HG02852 (cell line): ENCODE measurements at regions not wholly inside any gene's neighbourhood (a gene's known extent, or its start where the extent isn't known, plus 50 kb on each side); places are given as distances from the start of the nearest gene placed in this dataset.

Experiments used
- ATAC-seq: cut with Tn5 transposase; IDR thresholded peaks from one replicate; pipeline ENCODE4 v1.9.1; 2021; ENCODE audit warnings: mild to moderate bottlenecking, moderate library complexity; ENCODE audit not compliant: unreplicated experiment

- ATAC-seq, result no peak
Observed at GRCh38 chr1:195462646-195463045, 1145.6 kb downstream of the KCNT2 start.

DNA sequence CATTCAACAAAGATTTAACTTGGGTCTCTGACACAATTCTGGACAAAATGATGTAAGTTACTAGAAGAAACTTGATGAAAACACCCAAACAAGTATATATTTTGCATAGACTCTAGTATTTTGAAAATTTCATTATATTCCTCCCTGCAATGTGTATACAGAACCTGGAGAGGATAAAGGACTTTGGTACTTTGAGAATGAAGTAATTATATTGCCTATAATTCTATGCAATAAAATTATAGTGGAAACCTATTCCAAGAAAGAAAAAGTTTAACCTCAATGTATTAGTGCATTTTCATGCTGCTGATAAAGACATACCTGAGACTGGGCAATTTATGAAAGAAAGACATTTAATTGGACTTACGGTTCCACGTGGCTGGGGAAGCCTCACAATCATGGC lies 1146.1 kb downstream of the KCNT2 start:
- no peak for ATAC-seq

- ATAC-seq, result no peak
Observed at GRCh38 chr1:195458365-195458764, 1149.9 kb downstream of the KCNT2 start.

GRCh38 chr1:195450794-195451193 lies 1157.4 kb downstream of the KCNT2 start:
- ATAC-seq, result no peak

- no peak for ATAC-seq
Observed at GRCh38 chr1:195439661-195440060, 1168.6 kb downstream of the KCNT2 start.

GRCh38 chr1:195434566-195435203 lies 1173.6 kb downstream of the KCNT2 start:
- ATAC-seq, result no peak

DNA sequence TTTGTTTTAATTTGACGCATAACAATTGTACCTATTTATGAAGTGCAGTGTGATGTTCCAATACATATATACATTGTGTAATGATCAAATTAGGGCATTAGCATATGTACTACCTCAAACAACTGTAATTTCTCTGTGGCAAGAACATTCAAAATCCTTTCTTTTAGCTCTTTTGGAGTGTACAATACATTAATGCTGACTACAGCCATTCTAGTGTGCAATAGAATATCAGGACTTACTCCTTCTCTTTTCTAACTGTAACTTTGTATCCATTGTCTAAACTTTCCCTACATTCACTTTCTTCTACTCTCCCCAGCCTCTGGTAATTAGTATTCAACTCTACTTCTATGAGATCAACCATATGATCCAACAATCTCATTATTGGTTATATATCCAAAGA lies 1177.4 kb downstream of the KCNT2 start:
- no peak for ATAC-seq

DNA sequence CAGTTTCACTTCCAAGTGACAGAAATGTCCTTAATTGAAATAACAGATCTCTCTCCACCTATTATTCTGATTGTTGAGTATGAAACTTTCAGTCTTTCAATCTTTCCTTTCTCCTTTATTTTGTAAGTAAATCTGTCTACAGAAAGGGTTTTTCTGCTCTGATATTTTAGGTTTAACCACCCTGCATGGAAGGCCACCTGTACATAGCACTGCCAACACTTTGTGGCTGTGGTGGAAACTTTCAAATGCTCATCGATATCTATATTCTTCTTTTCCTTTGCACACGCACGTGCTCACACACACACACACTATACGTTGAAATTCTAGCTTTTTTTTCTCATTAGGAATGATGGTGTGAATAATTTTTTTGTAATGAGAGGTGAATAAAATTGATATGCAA lies 1179.3 kb downstream of the KCNT2 start:
- ATAC-seq, result no peak

DNA sequence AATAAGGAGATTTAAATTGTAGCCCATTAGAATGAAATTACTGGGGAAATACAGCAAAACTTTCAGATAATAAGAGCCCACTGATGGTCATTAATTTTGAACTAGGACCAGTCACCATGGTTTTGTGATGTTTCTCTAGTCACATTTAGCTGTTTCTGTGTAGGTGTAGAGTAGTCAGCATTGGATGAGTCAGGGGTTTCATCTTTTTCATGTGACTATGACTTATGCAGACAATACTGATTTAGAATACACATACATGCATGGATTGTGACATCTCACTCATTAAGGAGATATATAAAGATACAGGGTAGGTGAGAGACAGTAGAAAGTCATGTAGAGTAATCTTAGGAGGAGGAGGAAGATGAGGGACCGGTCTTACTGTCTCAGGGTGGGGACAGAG lies 1192.7 kb downstream of the KCNT2 start:
- ATAC-seq, result no peak

- no peak for ATAC-seq
Observed at GRCh38 chr1:195394567-195394966, 1213.7 kb downstream of the KCNT2 start.

DNA sequence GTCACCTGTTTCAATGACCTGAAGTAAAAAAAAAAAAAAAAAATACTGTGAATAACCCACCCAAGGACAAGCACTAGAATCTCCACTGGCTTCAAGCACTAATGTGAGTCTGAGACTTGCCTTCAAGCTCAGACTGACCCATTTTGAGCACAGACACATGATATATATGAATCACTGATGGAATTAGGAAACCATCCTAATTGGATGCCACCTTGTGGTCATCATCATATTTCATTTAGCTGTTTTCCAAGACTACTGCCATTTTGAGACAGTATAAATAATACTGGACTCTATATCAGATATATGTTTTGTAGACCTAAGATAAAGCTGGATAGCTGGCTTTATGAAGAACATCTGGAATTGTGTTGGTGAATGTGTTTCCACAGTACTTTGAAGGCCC lies 1232.0 kb downstream of the KCNT2 start:
- ATAC-seq, result no peak

- ATAC-seq, result no peak
Observed at GRCh38 chr1:195373856-195374255, 1234.4 kb downstream of the KCNT2 start.

- ATAC-seq, result no peak
Observed at GRCh38 chr1:195345149-195345548, 1263.1 kb downstream of the KCNT2 start.

GRCh38 chr1:195337646-195338045 lies 1270.6 kb downstream of the KCNT2 start:
- ATAC-seq, result no peak

- ATAC-seq, result no peak
Observed at GRCh38 chr1:195336812-195337211, 1271.4 kb downstream of the KCNT2 start.

GRCh38 chr1:195335541-195335940 lies 1272.7 kb downstream of the KCNT2 start:
- ATAC-seq, result no peak

GRCh38 chr1:195332102-195332501 lies 1276.1 kb downstream of the KCNT2 start:
- ATAC-seq, result no peak

GRCh38 chr1:195328681-195329080 lies 1279.6 kb downstream of the KCNT2 start:
- no peak for ATAC-seq

DNA sequence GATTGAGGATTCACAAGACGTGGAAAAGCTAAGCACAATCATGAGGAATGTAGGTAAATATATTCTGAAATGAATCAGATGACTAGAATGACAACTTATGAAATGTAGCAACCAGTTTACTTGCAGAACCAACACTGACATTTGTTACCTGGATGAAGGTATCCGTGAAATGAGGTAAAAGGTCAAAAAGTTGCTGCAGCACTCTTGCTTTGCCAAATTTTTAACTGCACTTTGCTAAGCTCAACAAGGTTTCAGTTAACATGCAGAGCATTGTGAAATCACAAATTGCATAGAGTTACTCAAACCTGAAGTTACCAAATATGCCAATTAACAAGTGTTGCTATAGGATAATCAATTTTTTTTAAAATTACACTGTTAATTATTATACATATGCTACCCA lies 1280.1 kb downstream of the KCNT2 start:
- ATAC-seq, result no peak

DNA sequence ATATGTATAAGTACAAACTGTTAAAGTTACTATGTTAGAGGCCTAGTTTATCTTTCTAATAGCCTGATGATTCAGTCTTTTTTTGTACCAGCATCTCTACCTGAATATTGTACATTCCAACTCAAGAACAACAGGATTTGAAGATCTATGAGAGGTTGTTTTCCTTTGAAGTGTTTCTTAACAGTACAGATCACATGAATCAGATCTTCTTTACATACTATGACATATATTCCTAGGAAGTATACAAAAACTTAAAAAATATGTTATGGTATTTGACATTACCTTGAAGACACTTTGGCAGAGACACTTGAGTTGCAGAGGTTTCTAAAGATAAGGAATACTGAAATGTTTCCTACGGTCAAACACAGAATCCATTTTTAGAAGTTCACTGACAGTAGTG lies 1280.9 kb downstream of the KCNT2 start:
- ATAC-seq, result no peak

DNA sequence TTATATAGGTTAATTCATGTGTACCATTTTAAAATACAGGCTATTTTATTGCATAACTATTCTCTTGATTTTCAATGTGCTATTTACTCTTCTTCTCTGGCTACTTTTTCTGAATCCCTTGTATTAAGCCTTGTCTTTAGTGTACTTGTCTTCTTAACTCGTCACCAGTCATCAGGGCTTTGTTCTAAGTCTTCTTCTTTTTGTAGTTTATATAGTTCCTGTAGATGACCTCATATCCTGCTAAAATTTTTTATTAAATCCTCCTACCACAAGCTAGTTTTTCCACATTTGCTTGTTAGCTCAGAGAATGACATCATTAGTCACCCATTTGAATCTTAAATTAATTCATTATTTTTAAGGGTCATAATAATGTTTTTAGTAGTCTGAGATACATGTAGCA lies 1281.9 kb downstream of the KCNT2 start:
- no peak for ATAC-seq

DNA sequence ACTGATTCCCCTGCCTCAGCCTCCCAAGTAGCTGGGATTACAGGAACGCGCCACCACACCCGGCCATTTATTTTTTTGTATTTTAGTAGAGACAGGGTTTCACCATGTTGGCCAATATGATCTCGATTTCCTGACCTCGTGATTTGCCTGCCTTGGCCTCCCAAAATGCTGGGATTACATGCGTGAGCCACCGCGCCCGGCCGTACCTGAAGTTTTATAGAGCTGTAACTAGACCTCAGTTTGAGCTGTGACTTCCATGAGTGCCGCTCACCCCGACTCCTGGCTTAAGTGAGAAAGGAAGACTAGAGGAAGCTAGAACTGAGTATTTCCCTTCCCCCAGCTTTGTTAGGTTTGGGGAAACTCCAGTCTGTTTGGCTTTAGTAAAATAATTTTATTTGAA lies 1283.1 kb downstream of the KCNT2 start:
- ATAC-seq, result no peak

DNA sequence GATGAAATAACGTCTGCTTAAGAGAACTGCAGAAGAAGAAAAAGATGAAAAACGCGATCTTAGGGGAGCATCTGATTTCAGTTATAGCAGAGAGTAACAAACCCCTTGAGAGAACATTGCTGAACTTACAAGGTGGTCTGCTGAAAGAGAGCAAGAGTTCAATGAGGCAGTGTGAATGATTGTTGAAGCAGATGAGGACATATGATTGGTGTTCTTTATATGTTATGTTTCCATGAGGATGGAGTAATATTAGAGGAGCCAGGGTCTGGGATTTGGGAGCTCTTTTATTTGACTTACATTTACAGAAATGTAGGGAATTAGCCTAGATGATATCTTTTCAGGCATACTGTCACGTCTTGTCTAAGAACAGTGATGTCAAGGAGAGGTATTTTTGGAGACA lies 1302.0 kb downstream of the KCNT2 start:
- ATAC-seq, result no peak
